A204.1 (cell line): ENCODE measurements at regions not wholly inside any gene's neighbourhood (a gene's known extent, or its start where the extent isn't known, plus 50 kb on each side); places are given as distances from the start of the nearest gene placed in this dataset.
A peak's percentile ranks its signal among the peaks of the same experiment; 100 is the strongest.
"Not testable (repeated sequence)": the region's sequence is repeated elsewhere in the genome, so short reads cannot be mapped to it uniquely, and the experiment has no call there.

ENCODE experiments used
- FAIRE-seq: peaks from 2 replicates; lab custom pipeline; 2012; peaks lifted over from hg19 to GRCh38; lab: Jason Lieb, UNC

GRCh38 chr1:161454865-161455707 lies 50.2 kb upstream of the FCGR2A start:
- FAIRE-seq, result not testable (repeated sequence)

DNA sequence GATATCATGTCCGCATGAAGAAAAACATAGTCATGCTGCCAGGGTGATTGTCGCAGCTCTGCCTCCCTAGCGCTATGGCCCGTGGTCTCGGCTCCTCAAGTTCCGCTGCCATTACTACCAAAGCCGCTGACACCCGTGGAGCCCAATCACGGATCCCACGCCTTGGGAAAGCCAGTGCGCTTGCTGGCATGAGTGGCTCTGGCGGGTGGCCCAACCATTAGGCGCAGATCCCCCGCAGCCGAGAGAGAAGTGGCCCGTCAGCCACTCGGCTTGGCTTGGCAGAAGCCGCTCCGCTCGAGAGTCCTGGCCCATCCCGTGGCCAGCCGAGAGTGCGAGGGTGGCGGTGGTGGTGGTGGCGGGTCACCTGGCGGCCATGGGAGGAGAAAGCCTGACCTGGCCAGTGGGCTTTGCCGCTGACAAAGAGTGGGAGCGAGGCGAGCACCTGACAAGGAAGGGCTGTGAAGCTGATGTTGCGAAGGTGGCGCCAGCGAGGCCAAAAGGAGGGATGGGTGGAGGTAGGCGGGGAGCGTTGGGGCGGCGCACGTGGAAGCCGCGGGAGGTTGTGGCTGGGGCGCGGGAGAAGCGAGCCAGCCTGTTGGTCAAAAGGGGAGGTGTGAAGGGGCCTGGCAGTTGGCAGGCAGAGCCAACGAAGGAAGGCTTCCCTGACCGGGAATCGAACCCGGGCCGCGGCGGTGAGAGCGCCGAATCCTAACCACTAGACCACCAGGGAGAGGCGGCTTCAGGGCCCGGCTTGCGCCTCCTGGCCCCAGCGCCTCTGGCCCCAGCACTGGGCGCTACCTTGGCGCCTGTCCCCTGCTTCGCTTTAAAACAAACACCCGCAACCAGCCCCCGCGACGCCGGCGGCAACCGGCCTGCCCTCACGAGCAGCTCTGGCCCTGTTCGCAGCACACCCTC lies 51.0 kb upstream of the FCGR2A start:
- not testable (repeated sequence) for FAIRE-seq

GRCh38 chr1:161451698-161452348 lies 53.4 kb upstream of the FCGR2A start:
- FAIRE-seq, result not testable (repeated sequence)

- not testable (repeated sequence) for FAIRE-seq
These were observed 57.4 kb upstream of the FCGR2A start for GRCh38 chr1:161447760-161448332.

GRCh38 chr1:161447040-161447759 lies 58.1 kb upstream of the FCGR2A start:
- not testable (repeated sequence) for FAIRE-seq

GRCh38 chr1:161444725-161445124 lies 60.5 kb upstream of the FCGR2A start:
- FAIRE-seq, result not testable (repeated sequence)

- FAIRE-seq, result not testable (repeated sequence)
These were observed 61.0 kb upstream of the FCGR2A start for GRCh38 chr1:161444255-161444654.

- FAIRE-seq, result no peak
These were observed 64.9 kb upstream of the FCGR2A start for GRCh38 chr1:161440312-161440894.

DNA sequence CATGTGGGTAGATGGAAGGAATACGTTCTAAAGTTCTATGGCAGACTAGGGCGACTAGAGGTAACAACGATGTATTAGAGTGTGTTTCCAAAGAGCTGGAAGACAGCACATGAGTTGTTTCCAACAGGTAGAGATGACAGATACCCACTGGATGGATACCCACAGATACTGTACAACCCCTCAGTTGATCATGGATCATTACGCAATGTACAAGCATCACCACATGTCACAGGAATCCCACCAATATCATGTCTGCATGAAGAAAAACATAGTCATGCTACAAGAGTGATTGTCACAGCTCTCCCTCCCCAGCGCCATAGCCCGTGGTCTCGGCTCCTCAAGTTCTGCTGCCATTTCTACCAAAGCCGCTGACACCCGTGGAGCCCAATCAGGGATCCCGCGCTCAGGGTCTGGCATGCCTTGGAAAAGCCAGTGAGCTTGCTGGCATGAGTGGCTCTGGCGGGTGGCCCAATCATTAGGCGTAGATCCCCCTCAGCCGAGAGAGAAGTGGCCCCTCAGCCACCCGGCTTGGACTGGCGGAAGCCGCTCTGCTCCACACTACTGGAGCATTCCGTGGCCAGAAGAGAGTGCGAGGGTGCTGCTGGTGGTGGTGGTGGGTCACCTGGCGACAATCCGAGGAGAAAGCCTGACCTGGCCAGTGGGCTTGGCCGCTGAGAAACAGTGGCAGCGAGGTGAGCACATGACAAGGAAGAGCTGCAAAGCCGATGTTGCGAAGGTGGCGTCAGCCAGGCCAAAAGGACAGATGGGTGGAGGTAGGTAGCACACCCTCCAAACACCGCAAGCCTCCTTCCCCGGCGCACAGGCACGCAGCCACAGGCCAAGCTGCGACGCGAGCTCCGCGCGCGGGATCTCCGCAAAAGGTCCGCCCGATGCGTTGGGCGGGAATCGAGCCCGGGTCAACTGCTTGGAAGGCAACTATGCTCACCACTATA lies 65.7 kb upstream of the FCGR2A start:
- FAIRE-seq, result no peak

- not testable (repeated sequence) for FAIRE-seq
These were observed 65.5 kb upstream of the CFAP126 start for GRCh38 chr1:161433191-161433590.

GRCh38 chr1:161432091-161432490 lies 64.4 kb upstream of the CFAP126 start:
- FAIRE-seq, result no peak

DNA sequence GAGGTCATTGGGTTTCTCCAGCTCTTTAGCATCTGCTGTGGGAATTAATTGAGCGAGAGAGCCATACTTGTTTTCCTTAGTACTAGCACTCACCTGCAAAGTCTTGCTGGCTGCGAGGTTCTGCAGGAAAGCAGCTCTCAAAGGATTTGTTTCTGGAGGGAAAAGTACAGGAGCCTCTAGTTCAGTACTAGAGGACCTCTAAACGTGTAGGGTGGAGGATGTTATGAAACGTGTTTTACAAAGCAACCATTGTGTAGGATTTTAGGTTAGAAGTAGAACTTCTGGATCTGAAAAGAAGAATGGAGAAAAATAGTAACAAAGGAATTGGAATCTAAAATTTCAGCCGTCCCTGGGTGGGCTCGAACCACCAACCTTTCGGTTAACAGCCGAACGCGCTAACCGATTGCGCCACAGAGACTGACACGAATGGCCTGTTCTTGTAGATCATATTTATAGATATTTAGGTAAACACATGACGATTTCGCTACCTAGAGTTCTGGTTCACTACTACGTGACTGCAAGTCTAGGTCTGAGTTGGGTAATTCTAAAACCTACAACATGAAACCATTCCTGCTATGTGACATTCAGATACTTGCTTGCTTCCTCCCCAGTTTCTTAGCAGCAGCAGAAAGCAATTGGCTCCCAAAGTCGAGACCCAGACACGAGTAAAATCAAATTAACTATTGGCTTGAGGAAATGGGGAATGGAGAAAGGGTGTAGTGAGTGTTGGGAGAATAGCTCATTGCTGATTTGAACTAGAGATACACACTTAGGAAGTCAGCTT lies 60.2 kb upstream of the CFAP126 start:
- peak; percentile 19 for FAIRE-seq

- not testable (repeated sequence) for FAIRE-seq
These were observed 55.2 kb upstream of the CFAP126 start for GRCh38 chr1:161422914-161423313.

GRCh38 chr1:161421456-161421855 lies 53.8 kb upstream of the CFAP126 start:
- FAIRE-seq, result no peak

- FAIRE-seq, result no peak
These were observed 53.2 kb upstream of the CFAP126 start for GRCh38 chr1:161420763-161421455.

GRCh38 chr1:161417536-161417935 lies 49.9 kb upstream of the CFAP126 start:
- not testable (repeated sequence) for FAIRE-seq
